ENCODE measurements at regions not wholly inside any gene's neighbourhood (a gene's known extent, or its start where the extent isn't known, plus 50 kb on each side); places are given as distances from the start of the nearest gene placed in this dataset.

- no peak for DNase-seq (ENCODE audit: low read depth, low spot score)
- H3K4me3 ChIP-seq (ENCODE audit: low read length) = no peak overlapping the region
These were observed 276.3 kb upstream of the TCF4 start for GRCh38 chr18:55864281-55864680.

GRCh38 chr18:55863876-55864275, 275.9 kb upstream of the TCF4 start:
- no peak overlapping the region for H3K4me3 ChIP-seq (ENCODE audit: low read length)
- DNase-seq (ENCODE audit: low read depth, low spot score) = no peak

GRCh38 chr18:55863391-55863706, 275.4 kb upstream of the TCF4 start:
- DNase-seq (ENCODE audit: low read depth, low spot score) = no peak
- no peak overlapping the region for H3K4me3 ChIP-seq (ENCODE audit: low read length)

GRCh38 chr18:55862693-55863390, 274.9 kb upstream of the TCF4 start:
- no peak overlapping the region for H3K4me3 ChIP-seq (ENCODE audit: low read length)
- no peak for DNase-seq (ENCODE audit: low read depth, low spot score)

- no peak overlapping the region for H3K4me3 ChIP-seq (ENCODE audit: low read length)
- DNase-seq (ENCODE audit: low read depth, low spot score) = no peak
These were observed 273.3 kb upstream of the TCF4 start for GRCh38 chr18:55861266-55861665.

- DNase-seq (ENCODE audit: low read depth, low spot score) = no peak
- no peak overlapping the region for H3K4me3 ChIP-seq (ENCODE audit: low read length)
These were observed 270.9 kb upstream of the TCF4 start for GRCh38 chr18:55858661-55859515.

GRCh38 chr18:55857956-55858355, 270.0 kb upstream of the TCF4 start:
- no peak for DNase-seq (ENCODE audit: low read depth, low spot score)
- no peak overlapping the region for H3K4me3 ChIP-seq (ENCODE audit: low read length)

- H3K4me3 ChIP-seq (ENCODE audit: low read length) = no peak overlapping the region
- DNase-seq (ENCODE audit: low read depth, low spot score) = no peak
These were observed 269.4 kb upstream of the TCF4 start for GRCh38 chr18:55857409-55857808.

GRCh38 chr18:55856679-55857078, 268.7 kb upstream of the TCF4 start:
- no peak overlapping the region for H3K4me3 ChIP-seq (ENCODE audit: low read length)
- no peak for DNase-seq (ENCODE audit: low read depth, low spot score)

- no peak for DNase-seq (ENCODE audit: low read depth, low spot score)
- H3K4me3 ChIP-seq (ENCODE audit: low read length) = no peak overlapping the region
These were observed 268.2 kb upstream of the TCF4 start for GRCh38 chr18:55856229-55856628.

- no peak for DNase-seq (ENCODE audit: low read depth, low spot score)
- no peak overlapping the region for H3K4me3 ChIP-seq (ENCODE audit: low read length)
These were observed 265.3 kb upstream of the TCF4 start for GRCh38 chr18:55853268-55853667.

GRCh38 chr18:55850904-55851303, 262.9 kb upstream of the TCF4 start:
- no peak overlapping the region for H3K4me3 ChIP-seq (ENCODE audit: low read length)
- DNase-seq (ENCODE audit: low read depth, low spot score) = no peak

- no peak for DNase-seq (ENCODE audit: low read depth, low spot score)
- H3K4me3 ChIP-seq (ENCODE audit: low read length) = no peak overlapping the region
These were observed 261.4 kb upstream of the TCF4 start for GRCh38 chr18:55849391-55849790.

GRCh38 chr18:55847960-55848359, 260.0 kb upstream of the TCF4 start:
- no peak overlapping the region for H3K4me3 ChIP-seq (ENCODE audit: low read length)
- DNase-seq (ENCODE audit: low read depth, low spot score) = no peak

GRCh38 chr18:55845221-55845620, 257.2 kb upstream of the TCF4 start:
- no peak overlapping the region for H3K4me3 ChIP-seq (ENCODE audit: low read length)
- DNase-seq (ENCODE audit: low read depth, low spot score) = no peak

GRCh38 chr18:55844382-55844781, 256.4 kb upstream of the TCF4 start:
- no peak overlapping the region for H3K4me3 ChIP-seq (ENCODE audit: low read length)
- DNase-seq (ENCODE audit: low read depth, low spot score) = no peak

- no peak for DNase-seq (ENCODE audit: low read depth, low spot score)
- H3K4me3 ChIP-seq (ENCODE audit: low read length) = no peak overlapping the region
These were observed 253.3 kb upstream of the TCF4 start for GRCh38 chr18:55841314-55841713.

- DNase-seq (ENCODE audit: low read depth, low spot score) = no peak
- no peak overlapping the region for H3K4me3 ChIP-seq (ENCODE audit: low read length)
These were observed 252.7 kb upstream of the TCF4 start for GRCh38 chr18:55840601-55841170.

- no peak overlapping the region for H3K4me3 ChIP-seq (ENCODE audit: low read length)
- DNase-seq (ENCODE audit: low read depth, low spot score) = no peak
These were observed 251.4 kb upstream of the TCF4 start for GRCh38 chr18:55839343-55839742.

- no peak overlapping the region for H3K4me3 ChIP-seq (ENCODE audit: low read length)
- DNase-seq (ENCODE audit: low read depth, low spot score) = no peak
These were observed 250.8 kb upstream of the TCF4 start for GRCh38 chr18:55838841-55839240.

All from Jurkat, Clone E6-1 (cell line).